ENCODE measurements at regions not wholly inside any gene's neighbourhood (a gene's known extent, or its start where the extent isn't known, plus 50 kb on each side); places are given as distances from the start of the nearest gene placed in this dataset.

GRCh38 chr7:119895320-119895719, 377.7 kb upstream of the KCND2 start:
- no peak for TF ChIP-seq CTCF (IDR thresholded peaks at IDR 0.05)
- TF ChIP-seq EZH2 (IDR thresholded peaks at IDR 0.05; ENCODE audit: borderline replicate concordance, insufficient read depth, low read depth, low read length, poor library complexity, severe bottlenecking), result no peak
